Neural cell (in vitro differentiated cells): ENCODE measurements at regions not wholly inside any gene's neighbourhood (a gene's known extent, or its start where the extent isn't known, plus 50 kb on each side); places are given as distances from the start of the nearest gene placed in this dataset.

ENCODE experiments used
- H2AFZ ChIP-seq: fragments of 200-600, 300-800 bp; sonication (generic), shearing (Covaris generic); 2 replicates; pipeline ENCODE4 v1.6.0; 2014; ENCODE audit warnings: low read depth, mild to moderate bottlenecking, antibody characterized with exemption, low read length, moderate library complexity
- H3F3A ChIP-seq: fragments of 200-600 bp; shearing (Covaris generic); 2 replicates; pipeline ENCODE4 v1.6.1; 2016; ENCODE audit warnings: mild to moderate bottlenecking, moderate library complexity, mixed read lengths, antibody characterized with exemption, low read length; ENCODE audit not compliant: insufficient read depth, poor library complexity, severe bottlenecking
- H3K27ac ChIP-seq: fragments of 200-600, 300-800 bp; sonication (generic), shearing (Covaris generic); 2 replicates; pipeline ENCODE4 v1.5.1; 2014; ENCODE audit warnings: mild to moderate bottlenecking, low read length, moderate library complexity
- H3K27me3 ChIP-seq: fragments of 300-800, 200-600 bp; sonication (generic), shearing (Covaris generic); 2 replicates; pipeline ENCODE4 v1.6.0; 2014; ENCODE audit warnings: mild to moderate bottlenecking, low read depth, low read length, moderate library complexity; ENCODE audit not compliant: insufficient read depth
- H3K36me3 ChIP-seq: fragments of 300-800, 200-600 bp; sonication (generic), shearing (Covaris generic); 2 replicates; pipeline ENCODE4 v1.5.1; 2014; ENCODE audit warnings: mild to moderate bottlenecking, antibody characterized with exemption, low read length, moderate library complexity; ENCODE audit not compliant: insufficient read depth
- H3K4me2 ChIP-seq: fragments of 300-800, 200-600 bp; sonication (generic), shearing (Covaris generic); 2 replicates; pipeline ENCODE4 v1.6.0; 2014; ENCODE audit warnings: mild to moderate bottlenecking, low read length
- H3K4me3 ChIP-seq: fragments of 300-800, 200-600 bp; sonication (generic), shearing (Covaris generic); 2 replicates; pipeline ENCODE4 v1.5.1; 2014; ENCODE audit warnings: mild to moderate bottlenecking, low read length, moderate library complexity
- H3K79me2 ChIP-seq: fragments of 200-600 bp; shearing (Covaris generic); replicated peaks from 2 replicates; pipeline ENCODE4 v1.6.0; 2014; ENCODE audit warnings: mild to moderate bottlenecking, low read length, moderate library complexity; ENCODE audit not compliant: insufficient read depth
- H3K9ac ChIP-seq: fragments of 300-800, 200-600 bp; sonication (generic), shearing (Covaris generic); 2 replicates; pipeline ENCODE4 v1.6.1; 2016; ENCODE audit warnings: mild to moderate bottlenecking, low read length, mixed read lengths
- H3K9me2 ChIP-seq: fragments of 200-600 bp; shearing (Covaris generic); 2 replicates; pipeline ENCODE4 v1.6.1; 2016; ENCODE audit warnings: mild to moderate bottlenecking, low read length, mixed read lengths; ENCODE audit not compliant: insufficient read depth
- H3K9me3 ChIP-seq: fragments of 200-600, 300-800 bp; sonication (generic), shearing (Covaris generic); 2 replicates; pipeline ENCODE4 v1.6.1; 2016; ENCODE audit warnings: mild to moderate bottlenecking, mixed run types, low read length, moderate library complexity, mixed read lengths
- H4K20me1 ChIP-seq: fragments of 200-600 bp; shearing (Covaris generic); 2 replicates; pipeline ENCODE4 v1.6.1; 2016; ENCODE audit warnings: mild to moderate bottlenecking, mixed run types; ENCODE audit not compliant: insufficient read depth
- CTCF ChIP-seq: fragments of 450-650 bp; IDR thresholded peaks from 2 replicates; pipeline ENCODE4 v1.5.1; 2014; ENCODE audit warnings: antibody characterized with exemption, mild to moderate bottlenecking, moderate library complexity; ENCODE audit not compliant: poor library complexity, severe bottlenecking
- EP300 ChIP-seq: fragments of 450-650 bp; conservative IDR thresholded peaks from 2 replicates; pipeline ENCODE4 v1.6.1; 2014; ENCODE audit warnings: antibody characterized with exemption, mild to moderate bottlenecking, moderate library complexity; ENCODE audit not compliant: poor library complexity, severe bottlenecking
- EZH2 ChIP-seq: fragments of 200-600, 300-800 bp; shearing (Covaris generic), sonication (generic); IDR thresholded peaks from 2 replicates; pipeline ENCODE4 v1.6.1; 2014; ENCODE audit warnings: antibody characterized with exemption, low read length, borderline replicate concordance, mild to moderate bottlenecking; ENCODE audit not compliant: insufficient read depth, poor library complexity, severe bottlenecking
- MXI1 ChIP-seq: fragments of 450-650 bp; conservative IDR thresholded peaks from 2 replicates; pipeline ENCODE4 v1.6.1; 2014; ENCODE audit warnings: antibody characterized with exemption, mild to moderate bottlenecking; ENCODE audit not compliant: poor library complexity, severe bottlenecking
- POLR2AphosphoS5 ChIP-seq: IDR thresholded peaks from 2 replicates; pipeline ENCODE4 v1.6.1; 2012
- RAD21 ChIP-seq: fragments of 450-650 bp; conservative IDR thresholded peaks from 2 replicates; pipeline ENCODE4 v1.6.1; 2014; ENCODE audit warnings: antibody characterized with exemption, mild to moderate bottlenecking, moderate library complexity
- REST ChIP-seq: IDR thresholded peaks from 2 replicates; pipeline ENCODE4 v1.6.1; 2012; ENCODE audit warnings: borderline replicate concordance
- SMC3 ChIP-seq: fragments of 450-650 bp; conservative IDR thresholded peaks from 2 replicates; pipeline ENCODE4 v1.6.1; 2014; ENCODE audit warnings: antibody characterized with exemption, mild to moderate bottlenecking, moderate library complexity; ENCODE audit not compliant: poor library complexity
- TAF1 ChIP-seq: IDR thresholded peaks from 2 replicates; pipeline ENCODE4 v1.6.1; 2012; ENCODE audit warnings: low read depth

- H3K9me2 ChIP-seq: no peaks in the 10 kb centered on the region
- H3K79me2 ChIP-seq: no peaks in the 10 kb centered on the region
- TF ChIP-seq REST (no peak), CTCF (no peak), TAF1 (no peak), RAD21 (no peak), SMC3 (no peak), MXI1 (no peak)
- no peak overlapping the region for H3K4me2 ChIP-seq
- H3K36me3 ChIP-seq: no peaks in the 10 kb centered on the region
- no peaks in the 10 kb centered on the region for H4K20me1 ChIP-seq
- H3K27ac ChIP-seq: no peak overlapping the region
- H3F3A ChIP-seq: no peaks in the 10 kb centered on the region
- no peak overlapping the region for H3K4me3 ChIP-seq
- no peak overlapping the region for H2AFZ ChIP-seq
- no peaks in the 10 kb centered on the region for H3K27me3 ChIP-seq
- no peak overlapping the region for H3K9ac ChIP-seq
- no peaks in the 10 kb centered on the region for H3K9me3 ChIP-seq
These were observed 227.0 kb downstream of the ZNF608 start for GRCh38 chr5:124519396-124519795.

GRCh38 chr5:124516567-124516966, 229.9 kb downstream of the ZNF608 start:
- Histone ChIP-seq H3K79me2 (no peaks in the 10 kb centered on the region), H3K9me3 (no peaks in the 10 kb centered on the region), H3K27ac (no peak overlapping the region), H2AFZ (no peak overlapping the region), H3K27me3 (no peaks in the 10 kb centered on the region), H3K4me2 (no peak overlapping the region), H4K20me1 (no peaks in the 10 kb centered on the region), H3K9ac (no peak overlapping the region), H3K9me2 (no peaks in the 10 kb centered on the region), H3F3A (no peaks in the 10 kb centered on the region), H3K4me3 (no peak overlapping the region), H3K36me3 (no peaks in the 10 kb centered on the region)
- TF ChIP-seq POLR2AphosphoS5 (no peak), SMC3 (no peak), CTCF (no peak), EZH2 (no peak), MXI1 (no peak), REST (no peak), RAD21 (no peak), TAF1 (no peak), EP300 (no peak)
